NOMO-1 (cell line): ENCODE measurements at regions not wholly inside any gene's neighbourhood (a gene's known extent, or its start where the extent isn't known, plus 50 kb on each side); places are given as distances from the start of the nearest gene placed in this dataset.
A peak's percentile ranks its signal among the peaks of the same experiment; 100 is the strongest.

Source experiments
- DNase-seq, 2 experiments: peaks; one replicate each; lab custom pipeline; 2025; ENCODE audit not compliant: unreplicated experiment in 2 of 2; lab: John Stamatoyannopoulos, UW

- DNase-seq: peak in 1 of 2 experiments; percentile 29
Measured at GRCh38 chr7:93016681-93017381, 100.9 kb downstream of the SAMD9 start.

- peak; percentile 93 to 99 for DNase-seq
Measured at GRCh38 chr7:93015779-93016481, 101.8 kb downstream of the SAMD9 start.

- peak in 1 of 2 experiments; percentile 44 for DNase-seq
Measured at GRCh38 chr7:93015101-93015778, 102.5 kb downstream of the SAMD9 start.

GRCh38 chr7:93014410-93014809 is 103.4 kb downstream of the SAMD9 start:
- peak; percentile 19 to 54 for DNase-seq

- no peak for DNase-seq
Measured at GRCh38 chr7:93013446-93014061, 104.2 kb downstream of the SAMD9 start.

GRCh38 chr7:93011351-93012294 is 106.2 kb downstream of the SAMD9 start:
- DNase-seq: no peak

- DNase-seq: no peak
Measured at GRCh38 chr7:93008833-93009232, 108.9 kb downstream of the SAMD9 start.

- no peak for DNase-seq
Measured at GRCh38 chr7:93006480-93007095, 111.2 kb downstream of the SAMD9 start.

GRCh38 chr7:93004906-93005305 is 112.9 kb downstream of the SAMD9 start:
- DNase-seq: no peak

GRCh38 chr7:92997719-92998118 is 120.1 kb downstream of the SAMD9 start:
- no peak for DNase-seq

GRCh38 chr7:92997152-92997551 is 120.6 kb downstream of the SAMD9 start:
- DNase-seq: no peak

- peak in 1 of 2 experiments; percentile 57 for DNase-seq
Measured at GRCh38 chr7:92994901-92995300, 122.9 kb downstream of the SAMD9 start.

- DNase-seq: no peak
Measured at GRCh38 chr7:92992932-92993331, 124.8 kb downstream of the SAMD9 start.

- no peak for DNase-seq
Measured at GRCh38 chr7:92992483-92992882, 125.3 kb downstream of the SAMD9 start.

- no peak for DNase-seq
Measured at GRCh38 chr7:92991190-92991589, 126.6 kb downstream of the SAMD9 start.

- DNase-seq: peak in 1 of 2 experiments; percentile 45
Measured at GRCh38 chr7:92988941-92989545, 128.7 kb downstream of the SAMD9 start.

GRCh38 chr7:92988051-92988450 is 129.7 kb downstream of the SAMD9 start:
- DNase-seq: no peak

GRCh38 chr7:92987538-92987937 is 130.2 kb downstream of the SAMD9 start:
- DNase-seq: no peak

GRCh38 chr7:92987095-92987494 is 130.7 kb downstream of the SAMD9 start:
- no peak for DNase-seq
